ENCODE measurements at regions not wholly inside any gene's neighbourhood (a gene's known extent, or its start where the extent isn't known, plus 50 kb on each side); places are given as distances from the start of the nearest gene placed in this dataset.

- TF ChIP-seq CTCF (IDR thresholded peaks at IDR 0.05): no peak
- no peak for TF ChIP-seq POLR2A (IDR thresholded peaks at IDR 0.05)
Observed at GRCh38 chr1:186557147-186557777, 96.3 kb upstream of the PDC start.

All from uterus (tissue), 2 donors.